Liver (tissue), 3 donors: ENCODE measurements at regions not wholly inside any gene's neighbourhood (a gene's known extent, or its start where the extent isn't known, plus 50 kb on each side); places are given as distances from the start of the nearest gene placed in this dataset.

ENCODE experiments used
- EGR1 ChIP-seq, 2 donors: IDR thresholded peaks; 2 replicates each; pipeline ENCODE4 v1.6.1; 2016 to 2018; ENCODE audit warnings: antibody characterized with exemption in 2 of 2, low read depth in 2 of 2
- FOXA1 ChIP-seq: IDR thresholded peaks from 2 replicates; pipeline ENCODE4 v1.6.1; 2016; ENCODE audit warnings: antibody characterized with exemption
- HNF4A ChIP-seq, 2 donors: conservative IDR thresholded peaks; 2 replicates each; pipeline ENCODE4 v1.6.1; 2016; ENCODE audit warnings: antibody characterized with exemption in 2 of 2, mild to moderate bottlenecking in 2 of 2
- HNF4G ChIP-seq: IDR thresholded peaks from 2 replicates; pipeline ENCODE4 v1.6.1; 2016; ENCODE audit warnings: antibody characterized with exemption
- JUND ChIP-seq, 2 donors: IDR thresholded peaks; 2 replicates each; pipeline ENCODE4 v1.6.1; 2016; ENCODE audit warnings: antibody characterized with exemption in 2 of 2
- SP1 ChIP-seq: IDR thresholded peaks from 2 replicates; pipeline ENCODE4 v1.6.1; 2018; ENCODE audit warnings: antibody characterized with exemption, mild to moderate bottlenecking
- TAF1 ChIP-seq: conservative IDR thresholded peaks from 2 replicates; pipeline ENCODE4 v1.6.1; 2016; ENCODE audit warnings: antibody characterized with exemption, mild to moderate bottlenecking
- YY1 ChIP-seq: IDR thresholded peaks from 2 replicates; pipeline ENCODE4 v1.6.1; 2016; ENCODE audit warnings: antibody characterized with exemption, mild to moderate bottlenecking
- TF ChIP-seq, protein P1 (sequence below): fragments of 150-350 bp; IDR thresholded peaks from 2 replicates; pipeline ENCODE4 v1.5.1; 2017; ENCODE audit warnings: improper control_type of control experiment, low read depth, low read length; ENCODE audit not compliant: missing input control
- TF ChIP-seq, protein P2 (sequence below): IDR thresholded peaks from 2 replicates; pipeline ENCODE4 v1.6.1; 2016; ENCODE audit warnings: antibody characterized with exemption, mild to moderate bottlenecking
- TF ChIP-seq, protein P3 (sequence below): IDR thresholded peaks from 2 replicates; pipeline ENCODE4 v1.6.1; 2016; ENCODE audit warnings: antibody characterized with exemption
- TF ChIP-seq, protein P4 (sequence below): IDR thresholded peaks from 2 replicates; pipeline ENCODE4 v1.6.1; 2016; ENCODE audit warnings: antibody characterized with exemption
- TF ChIP-seq, protein P5 (sequence below): IDR thresholded peaks from 2 replicates; pipeline ENCODE4 v1.6.1; 2016; ENCODE audit warnings: antibody characterized with exemption
- donor health status: healthy.
- donor health status: healthy.

DNA sequence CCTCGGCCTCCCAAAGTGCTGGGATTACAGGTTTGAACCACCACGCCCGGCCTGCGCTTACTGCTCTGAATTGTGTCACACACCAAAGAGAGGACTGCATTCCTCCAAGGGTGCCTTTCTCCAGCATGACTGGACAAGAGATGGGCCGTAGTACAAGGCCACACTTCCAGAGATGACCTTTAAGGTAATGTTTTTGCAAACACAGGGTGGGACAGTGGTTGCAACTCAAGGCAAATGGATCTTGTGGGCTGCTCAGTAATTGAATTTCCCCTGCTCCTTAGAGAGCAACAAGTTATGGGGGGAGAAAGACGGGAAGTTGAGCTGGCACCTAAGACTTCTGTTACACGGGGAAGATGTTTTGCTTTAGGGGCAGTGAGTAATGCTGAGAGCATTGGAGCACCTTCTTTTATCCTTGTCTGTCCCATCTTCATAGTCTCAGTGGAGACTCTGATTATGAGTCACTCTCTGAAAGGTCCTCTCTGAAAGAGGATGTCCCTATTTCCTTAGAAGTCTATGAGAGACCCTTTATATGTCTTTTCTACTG is 66.3 kb downstream of the C11orf91 start:
- TF ChIP-seq, protein P1, sequence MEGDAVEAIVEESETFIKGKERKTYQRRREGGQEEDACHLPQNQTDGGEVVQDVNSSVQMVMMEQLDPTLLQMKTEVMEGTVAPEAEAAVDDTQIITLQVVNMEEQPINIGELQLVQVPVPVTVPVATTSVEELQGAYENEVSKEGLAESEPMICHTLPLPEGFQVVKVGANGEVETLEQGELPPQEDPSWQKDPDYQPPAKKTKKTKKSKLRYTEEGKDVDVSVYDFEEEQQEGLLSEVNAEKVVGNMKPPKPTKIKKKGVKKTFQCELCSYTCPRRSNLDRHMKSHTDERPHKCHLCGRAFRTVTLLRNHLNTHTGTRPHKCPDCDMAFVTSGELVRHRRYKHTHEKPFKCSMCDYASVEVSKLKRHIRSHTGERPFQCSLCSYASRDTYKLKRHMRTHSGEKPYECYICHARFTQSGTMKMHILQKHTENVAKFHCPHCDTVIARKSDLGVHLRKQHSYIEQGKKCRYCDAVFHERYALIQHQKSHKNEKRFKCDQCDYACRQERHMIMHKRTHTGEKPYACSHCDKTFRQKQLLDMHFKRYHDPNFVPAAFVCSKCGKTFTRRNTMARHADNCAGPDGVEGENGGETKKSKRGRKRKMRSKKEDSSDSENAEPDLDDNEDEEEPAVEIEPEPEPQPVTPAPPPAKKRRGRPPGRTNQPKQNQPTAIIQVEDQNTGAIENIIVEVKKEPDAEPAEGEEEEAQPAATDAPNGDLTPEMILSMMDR: no peak
- TF ChIP-seq SP1: no peak
- TF ChIP-seq TAF1: no peak
- TF ChIP-seq, protein P2, sequence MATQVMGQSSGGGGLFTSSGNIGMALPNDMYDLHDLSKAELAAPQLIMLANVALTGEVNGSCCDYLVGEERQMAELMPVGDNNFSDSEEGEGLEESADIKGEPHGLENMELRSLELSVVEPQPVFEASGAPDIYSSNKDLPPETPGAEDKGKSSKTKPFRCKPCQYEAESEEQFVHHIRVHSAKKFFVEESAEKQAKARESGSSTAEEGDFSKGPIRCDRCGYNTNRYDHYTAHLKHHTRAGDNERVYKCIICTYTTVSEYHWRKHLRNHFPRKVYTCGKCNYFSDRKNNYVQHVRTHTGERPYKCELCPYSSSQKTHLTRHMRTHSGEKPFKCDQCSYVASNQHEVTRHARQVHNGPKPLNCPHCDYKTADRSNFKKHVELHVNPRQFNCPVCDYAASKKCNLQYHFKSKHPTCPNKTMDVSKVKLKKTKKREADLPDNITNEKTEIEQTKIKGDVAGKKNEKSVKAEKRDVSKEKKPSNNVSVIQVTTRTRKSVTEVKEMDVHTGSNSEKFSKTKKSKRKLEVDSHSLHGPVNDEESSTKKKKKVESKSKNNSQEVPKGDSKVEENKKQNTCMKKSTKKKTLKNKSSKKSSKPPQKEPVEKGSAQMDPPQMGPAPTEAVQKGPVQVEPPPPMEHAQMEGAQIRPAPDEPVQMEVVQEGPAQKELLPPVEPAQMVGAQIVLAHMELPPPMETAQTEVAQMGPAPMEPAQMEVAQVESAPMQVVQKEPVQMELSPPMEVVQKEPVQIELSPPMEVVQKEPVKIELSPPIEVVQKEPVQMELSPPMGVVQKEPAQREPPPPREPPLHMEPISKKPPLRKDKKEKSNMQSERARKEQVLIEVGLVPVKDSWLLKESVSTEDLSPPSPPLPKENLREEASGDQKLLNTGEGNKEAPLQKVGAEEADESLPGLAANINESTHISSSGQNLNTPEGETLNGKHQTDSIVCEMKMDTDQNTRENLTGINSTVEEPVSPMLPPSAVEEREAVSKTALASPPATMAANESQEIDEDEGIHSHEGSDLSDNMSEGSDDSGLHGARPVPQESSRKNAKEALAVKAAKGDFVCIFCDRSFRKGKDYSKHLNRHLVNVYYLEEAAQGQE: no peak
- no peak for TF ChIP-seq HNF4G
- TF ChIP-seq, protein P3, sequence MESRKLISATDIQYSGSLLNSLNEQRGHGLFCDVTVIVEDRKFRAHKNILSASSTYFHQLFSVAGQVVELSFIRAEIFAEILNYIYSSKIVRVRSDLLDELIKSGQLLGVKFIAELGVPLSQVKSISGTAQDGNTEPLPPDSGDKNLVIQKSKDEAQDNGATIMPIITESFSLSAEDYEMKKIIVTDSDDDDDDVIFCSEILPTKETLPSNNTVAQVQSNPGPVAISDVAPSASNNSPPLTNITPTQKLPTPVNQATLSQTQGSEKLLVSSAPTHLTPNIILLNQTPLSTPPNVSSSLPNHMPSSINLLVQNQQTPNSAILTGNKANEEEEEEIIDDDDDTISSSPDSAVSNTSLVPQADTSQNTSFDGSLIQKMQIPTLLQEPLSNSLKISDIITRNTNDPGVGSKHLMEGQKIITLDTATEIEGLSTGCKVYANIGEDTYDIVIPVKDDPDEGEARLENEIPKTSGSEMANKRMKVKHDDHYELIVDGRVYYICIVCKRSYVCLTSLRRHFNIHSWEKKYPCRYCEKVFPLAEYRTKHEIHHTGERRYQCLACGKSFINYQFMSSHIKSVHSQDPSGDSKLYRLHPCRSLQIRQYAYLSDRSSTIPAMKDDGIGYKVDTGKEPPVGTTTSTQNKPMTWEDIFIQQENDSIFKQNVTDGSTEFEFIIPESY: no peak
- TF ChIP-seq EGR1 (IDR thresholded peaks at IDR 0.05; ENCODE audit: low read depth in 2 of 2): no peak
- TF ChIP-seq YY1: no peak
- TF ChIP-seq HNF4A (conservative IDR thresholded peaks at IDR 0.05): no peak
- TF ChIP-seq FOXA1: no peak
- TF ChIP-seq, protein P4, sequence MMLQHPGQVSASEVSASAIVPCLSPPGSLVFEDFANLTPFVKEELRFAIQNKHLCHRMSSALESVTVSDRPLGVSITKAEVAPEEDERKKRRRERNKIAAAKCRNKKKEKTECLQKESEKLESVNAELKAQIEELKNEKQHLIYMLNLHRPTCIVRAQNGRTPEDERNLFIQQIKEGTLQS: no peak
- TF ChIP-seq JUND (IDR thresholded peaks at IDR 0.05): no peak
- TF ChIP-seq, protein P5, sequence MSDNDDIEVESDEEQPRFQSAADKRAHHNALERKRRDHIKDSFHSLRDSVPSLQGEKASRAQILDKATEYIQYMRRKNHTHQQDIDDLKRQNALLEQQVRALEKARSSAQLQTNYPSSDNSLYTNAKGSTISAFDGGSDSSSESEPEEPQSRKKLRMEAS: no peak
